ENCODE measurements at regions not wholly inside any gene's neighbourhood (a gene's known extent, or its start where the extent isn't known, plus 50 kb on each side); places are given as distances from the start of the nearest gene placed in this dataset.
"Not testable (repeated sequence)": the region's sequence is repeated elsewhere in the genome, so short reads cannot be mapped to it uniquely, and the experiment has no call there.

- TF ChIP-seq CTCF (IDR thresholded peaks at IDR 0.05; ENCODE audit: poor library complexity); EZH2phosphoT487 (IDR thresholded peaks at IDR 0.05; ENCODE audit: low read depth, severe bottlenecking, unreplicated experiment); EZH2 (IDR thresholded peaks at IDR 0.05; ENCODE audit: borderline replicate concordance): not testable (repeated sequence)
These were observed 260.6 kb upstream of the ZNF507 start for GRCh38 chr19:32084756-32085363.
